ENCODE measurements at regions not wholly inside any gene's neighbourhood (a gene's known extent, or its start where the extent isn't known, plus 50 kb on each side); places are given as distances from the start of the nearest gene placed in this dataset.

DNA sequence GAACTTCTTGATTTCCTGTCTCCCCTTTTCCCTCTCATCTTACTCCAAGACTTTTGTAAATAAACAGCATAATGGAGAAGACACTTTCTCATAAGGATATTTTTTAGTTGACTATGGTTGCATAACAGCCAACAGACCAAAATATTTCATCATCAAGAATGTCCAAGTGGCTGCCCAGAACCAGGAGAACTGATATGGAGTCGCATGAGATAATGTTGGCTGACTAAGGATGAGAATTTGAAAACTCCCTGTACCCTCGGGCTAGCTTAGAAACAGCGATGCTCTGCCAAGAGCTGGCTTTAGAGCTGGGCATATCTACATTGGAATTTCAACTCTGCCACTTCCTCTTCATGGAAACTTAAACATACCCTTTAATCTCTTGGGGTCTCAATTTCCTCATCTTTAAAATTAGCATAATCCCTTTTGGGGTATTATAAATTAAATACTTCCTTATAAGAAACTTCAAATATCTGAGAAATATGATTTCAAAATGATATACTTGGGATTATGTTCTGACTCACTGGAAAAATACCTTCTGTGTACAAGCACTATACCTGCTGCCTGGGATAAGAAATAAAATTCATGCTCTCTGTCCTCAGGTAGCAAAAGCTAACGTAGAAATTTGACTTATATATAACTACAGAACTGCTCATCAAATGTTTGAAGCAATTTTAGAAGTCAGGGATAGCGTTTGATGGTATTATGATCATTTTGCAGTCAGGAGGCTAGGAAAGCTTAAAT, 777.3 kb downstream of the LTN1 start:
- no peak for ATAC-seq
- WGBS (ENCODE audit: insufficient coverage, low coverage, missing lambda C conversion rate) = 3% methylated on average over 5 of the region's 5 CpGs
- no peak overlapping the region for H2AFZ ChIP-seq (ENCODE audit: low read depth, low read length)

DNA sequence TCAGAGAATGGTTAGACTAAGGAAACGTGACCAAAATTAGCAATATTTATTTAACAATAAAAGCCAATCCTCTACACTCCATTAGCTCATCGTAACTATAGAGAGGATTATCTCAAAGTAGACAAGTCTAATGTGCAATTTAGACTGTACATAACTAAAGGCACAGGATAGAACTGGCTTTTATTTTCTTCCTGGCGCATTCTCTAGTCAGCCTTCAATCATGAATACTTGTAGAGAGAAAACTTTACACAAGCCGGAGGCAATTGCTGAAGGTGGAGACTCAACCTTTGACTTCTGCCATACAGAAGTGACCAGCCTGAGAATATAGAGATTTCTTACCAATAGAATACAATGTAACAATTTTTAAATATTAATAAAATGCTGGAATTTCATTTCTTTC, 777.9 kb downstream of the LTN1 start:
- no TSS peak for BruUV-seq (replicated peaks)
- no peaks in the 10 kb centered on the region; the same call in 1 of the 2 replicates for H3K9me3 ChIP-seq (replicated peaks; ENCODE audit: control insufficient read depth, insufficient read depth, low read depth, low read length)
- no peaks in the 10 kb centered on the region for H3K27me3 ChIP-seq (ENCODE audit: control insufficient read depth in 2 of 2, insufficient read depth in 2 of 2, low read length in 2 of 2)
- in situ Hi-C loops (cut with MboI) (no loop called here), intact Hi-C loops (cut with micrococcal nuclease) (no loop called here)
- TF ChIP-seq, protein P1, sequence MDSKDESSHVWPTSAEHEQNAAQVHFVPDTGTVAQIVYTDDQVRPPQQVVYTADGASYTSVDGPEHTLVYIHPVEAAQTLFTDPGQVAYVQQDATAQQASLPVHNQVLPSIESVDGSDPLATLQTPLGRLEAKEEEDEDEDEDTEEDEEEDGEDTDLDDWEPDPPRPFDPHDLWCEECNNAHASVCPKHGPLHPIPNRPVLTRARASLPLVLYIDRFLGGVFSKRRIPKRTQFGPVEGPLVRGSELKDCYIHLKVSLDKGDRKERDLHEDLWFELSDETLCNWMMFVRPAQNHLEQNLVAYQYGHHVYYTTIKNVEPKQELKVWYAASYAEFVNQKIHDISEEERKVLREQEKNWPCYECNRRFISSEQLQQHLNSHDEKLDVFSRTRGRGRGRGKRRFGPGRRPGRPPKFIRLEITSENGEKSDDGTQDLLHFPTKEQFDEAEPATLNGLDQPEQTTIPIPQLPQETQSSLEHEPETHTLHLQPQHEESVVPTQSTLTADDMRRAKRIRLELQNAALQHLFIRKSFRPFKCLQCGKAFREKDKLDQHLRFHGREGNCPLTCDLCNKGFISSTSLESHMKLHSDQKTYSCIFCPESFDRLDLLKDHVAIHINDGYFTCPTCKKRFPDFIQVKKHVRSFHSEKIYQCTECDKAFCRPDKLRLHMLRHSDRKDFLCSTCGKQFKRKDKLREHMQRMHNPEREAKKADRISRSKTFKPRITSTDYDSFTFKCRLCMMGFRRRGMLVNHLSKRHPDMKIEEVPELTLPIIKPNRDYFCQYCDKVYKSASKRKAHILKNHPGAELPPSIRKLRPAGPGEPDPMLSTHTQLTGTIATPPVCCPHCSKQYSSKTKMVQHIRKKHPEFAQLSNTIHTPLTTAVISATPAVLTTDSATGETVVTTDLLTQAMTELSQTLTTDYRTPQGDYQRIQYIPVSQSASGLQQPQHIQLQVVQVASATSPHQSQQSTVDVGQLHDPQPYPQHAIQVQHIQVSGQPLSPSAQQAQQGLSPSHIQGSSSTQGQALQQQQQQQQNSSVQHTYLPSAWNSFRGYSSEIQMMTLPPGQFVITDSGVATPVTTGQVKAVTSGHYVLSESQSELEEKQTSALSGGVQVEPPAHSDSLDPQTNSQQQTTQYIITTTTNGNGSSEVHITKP (IDR thresholded peaks at IDR 0.05; ENCODE audit: partially characterized antibody) = no peak
- no peaks in the 10 kb centered on the region for H3K36me3 ChIP-seq (ENCODE audit: control insufficient read depth, insufficient read depth, low read length)
- H3K9ac ChIP-seq (ENCODE audit: insufficient read depth in 1 of 2, low read depth in 2 of 2, low read length in 2 of 2) = no peak overlapping the region
- 0% methylated on average over 4 of the region's 4 CpGs for WGBS (ENCODE audit: insufficient coverage, low coverage, missing lambda C conversion rate)
- H3K4me3 ChIP-seq = no peak overlapping the region
- ChIA-PET POLR2A (no interaction called here), CTCF (ENCODE audit: low intra/inter-chr PET ratio) (no interaction called here)
- ATAC-seq (no peak), DNase-seq (ENCODE audit: extremely low read depth in 1 of 4, low spot score in 3 of 4) (no peak), FAIRE-seq (no peak)
- no peak overlapping the region for H3K27ac ChIP-seq (ENCODE audit: extremely low read depth, low read depth, low read length)
- H3K9me1 ChIP-seq (ENCODE audit: control insufficient read depth, insufficient read depth, low read length) = no peaks in the 10 kb centered on the region
- no peak overlapping the region for H3K4me2 ChIP-seq (ENCODE audit: insufficient read depth, low read length)
- H2AFZ ChIP-seq (ENCODE audit: low read depth, low read length) = no peak overlapping the region
- no peaks in the 10 kb centered on the region for H3K4me1 ChIP-seq (replicated peaks in 1 of 2; ENCODE audit: control insufficient read depth in 2 of 2, insufficient read depth in 2 of 2, low read length in 2 of 2)
- no peaks in the 10 kb centered on the region for H3K79me2 ChIP-seq (ENCODE audit: control insufficient read depth, insufficient read depth, low read length)
- H4K20me1 ChIP-seq (replicated peaks; ENCODE audit: control insufficient read depth, insufficient read depth, low read length) = no peaks in the 10 kb centered on the region

More for the DNA sequence above, 777.3 kb downstream of the LTN1 start:
- no peaks in the 10 kb centered on the region for H3K4me1 ChIP-seq (replicated peaks in 1 of 2; ENCODE audit: control insufficient read depth in 2 of 2, insufficient read depth in 2 of 2, low read length in 2 of 2)
- DNase-seq (ENCODE audit: extremely low read depth in 1 of 4, low spot score in 3 of 4) (no peak), FAIRE-seq (no peak)
- no peak overlapping the region for H3K4me3 ChIP-seq
- H3K9me3 ChIP-seq (replicated peaks; ENCODE audit: control insufficient read depth, insufficient read depth, low read depth, low read length) = no peaks in the 10 kb centered on the region; the same call in 1 of the 2 replicates
- BruUV-seq (replicated peaks) = no TSS peak
- ChIA-PET CTCF (ENCODE audit: low intra/inter-chr PET ratio) (no interaction called here), POLR2A (no interaction called here)
- in situ Hi-C loops (cut with MboI) = no loop called here
- TF ChIP-seq, protein P2, sequence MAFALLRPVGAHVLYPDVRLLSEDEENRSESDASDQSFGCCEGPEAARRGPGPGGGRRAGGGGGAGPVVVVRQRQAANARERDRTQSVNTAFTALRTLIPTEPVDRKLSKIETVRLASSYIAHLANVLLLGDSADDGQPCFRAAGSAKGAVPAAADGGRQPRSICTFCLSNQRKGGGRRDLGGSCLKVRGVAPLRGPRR (CRISPR knock-in tag; IDR thresholded peaks at IDR 0.05) = no peak
- no peaks in the 10 kb centered on the region for H3K27me3 ChIP-seq (ENCODE audit: control insufficient read depth in 2 of 2, insufficient read depth in 2 of 2, low read length in 2 of 2)
- no peaks in the 10 kb centered on the region for H3K79me2 ChIP-seq (ENCODE audit: control insufficient read depth, insufficient read depth, low read length)
- no peak overlapping the region for H3K9ac ChIP-seq (ENCODE audit: insufficient read depth in 1 of 2, low read depth in 2 of 2, low read length in 2 of 2)
- intact Hi-C loops (cut with micrococcal nuclease) = no loop called here
- H3K4me2 ChIP-seq (ENCODE audit: insufficient read depth, low read length) = no peak overlapping the region
- no peak overlapping the region for H3K27ac ChIP-seq (ENCODE audit: extremely low read depth, low read depth, low read length)
- H3K36me3 ChIP-seq (ENCODE audit: control insufficient read depth, insufficient read depth, low read length) = no peaks in the 10 kb centered on the region
- H4K20me1 ChIP-seq (replicated peaks; ENCODE audit: control insufficient read depth, insufficient read depth, low read length) = no peaks in the 10 kb centered on the region
- H3K9me1 ChIP-seq (ENCODE audit: control insufficient read depth, insufficient read depth, low read length) = no peaks in the 10 kb centered on the region
